ENCODE measurements at regions not wholly inside any gene's neighbourhood (a gene's known extent, or its start where the extent isn't known, plus 50 kb on each side); places are given as distances from the start of the nearest gene placed in this dataset.
"Not testable (repeated sequence)": the region's sequence is repeated elsewhere in the genome, so short reads cannot be mapped to it uniquely, and the experiment has no call there.

- Mint-ChIP-seq H3K4me3 (no peak overlapping the region), H3K36me3 (ENCODE audit: insufficient read depth) (no peaks in the 10 kb centered on the region), H3K27ac (no peak overlapping the region), H3K4me1 (ENCODE audit: low read depth in 2 of 2) (no peaks in the 10 kb centered on the region), H3K27me3 (peaks cover 24 to 39% of the 10 kb centered on the region in 2 donors), H3K9me3 (no peaks in the 10 kb centered on the region)
- ATAC-seq (replicated peaks) (no peak), DNase-seq (no peak)
These were observed 71.5 kb upstream of the SFSWAP start for GRCh38 chr12:131639270-131639940.

GRCh38 chr12:131640525-131640924, 70.4 kb upstream of the SFSWAP start:
- H3K27ac Mint-ChIP-seq: no peak overlapping the region
- ATAC-seq (replicated peaks): no peak
- no peaks in the 10 kb centered on the region for H3K4me1 Mint-ChIP-seq (ENCODE audit: low read depth in 2 of 2)
- DNase-seq: no peak
- peaks cover 14 to 31% of the 10 kb centered on the region in 2 donors for H3K27me3 Mint-ChIP-seq
- H3K9me3 Mint-ChIP-seq: no peaks in the 10 kb centered on the region
- H3K4me3 Mint-ChIP-seq: no peak overlapping the region
- H3K36me3 Mint-ChIP-seq (ENCODE audit: insufficient read depth): no peaks in the 10 kb centered on the region

DNA sequence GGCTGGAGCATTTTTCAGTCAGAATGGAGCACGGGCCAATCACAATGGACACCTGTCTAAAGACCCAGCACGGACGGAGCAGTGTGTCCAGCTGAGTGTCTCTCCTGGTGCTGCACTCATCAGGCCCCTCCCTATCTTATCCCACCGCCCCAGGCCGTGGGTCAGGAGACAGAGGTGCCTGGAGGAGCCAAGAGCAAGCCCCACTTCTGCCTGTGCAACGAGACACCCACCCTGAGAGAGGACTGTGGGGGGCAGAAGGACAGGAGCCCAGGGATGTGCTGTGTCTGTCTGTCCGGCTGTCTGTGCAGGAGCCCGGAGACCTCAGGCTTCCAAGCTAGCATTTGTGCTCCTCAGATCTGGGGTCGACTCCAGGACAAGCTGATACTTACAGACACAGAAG, 69.6 kb upstream of the SFSWAP start:
- Mint-ChIP-seq H3K9me3 (no peaks in the 10 kb centered on the region), H3K36me3 (ENCODE audit: insufficient read depth) (no peaks in the 10 kb centered on the region), H3K27me3 (peaks cover 7 to 23% of the 10 kb centered on the region in 2 donors), H3K4me3 (no peak overlapping the region), H3K27ac (no peak overlapping the region), H3K4me1 (ENCODE audit: low read depth in 2 of 2) (no peaks in the 10 kb centered on the region)
- no peak for ATAC-seq (replicated peaks)
- DNase-seq: no peak

GRCh38 chr12:131642101-131642540, 68.8 kb upstream of the SFSWAP start:
- ATAC-seq (replicated peaks) (no peak), DNase-seq (no peak)
- Mint-ChIP-seq H3K4me3 (no peak overlapping the region), H3K27me3 (peaks cover 7 to 21% of the 10 kb centered on the region in 2 donors), H3K36me3 (ENCODE audit: insufficient read depth) (no peaks in the 10 kb centered on the region), H3K27ac (no peak overlapping the region), H3K4me1 (ENCODE audit: low read depth in 2 of 2) (no peaks in the 10 kb centered on the region), H3K9me3 (no peaks in the 10 kb centered on the region)

GRCh38 chr12:131642771-131643170, 68.1 kb upstream of the SFSWAP start:
- ATAC-seq (replicated peaks) (no peak), DNase-seq (no peak)
- H3K27ac Mint-ChIP-seq: no peak overlapping the region
- no peaks in the 10 kb centered on the region for H3K36me3 Mint-ChIP-seq (ENCODE audit: insufficient read depth)
- peaks cover 7 to 24% of the 10 kb centered on the region in 2 donors for H3K27me3 Mint-ChIP-seq
- H3K4me3 Mint-ChIP-seq: no peak overlapping the region
- H3K4me1 Mint-ChIP-seq (ENCODE audit: low read depth in 2 of 2): no peaks in the 10 kb centered on the region
- no peaks in the 10 kb centered on the region for H3K9me3 Mint-ChIP-seq

DNA sequence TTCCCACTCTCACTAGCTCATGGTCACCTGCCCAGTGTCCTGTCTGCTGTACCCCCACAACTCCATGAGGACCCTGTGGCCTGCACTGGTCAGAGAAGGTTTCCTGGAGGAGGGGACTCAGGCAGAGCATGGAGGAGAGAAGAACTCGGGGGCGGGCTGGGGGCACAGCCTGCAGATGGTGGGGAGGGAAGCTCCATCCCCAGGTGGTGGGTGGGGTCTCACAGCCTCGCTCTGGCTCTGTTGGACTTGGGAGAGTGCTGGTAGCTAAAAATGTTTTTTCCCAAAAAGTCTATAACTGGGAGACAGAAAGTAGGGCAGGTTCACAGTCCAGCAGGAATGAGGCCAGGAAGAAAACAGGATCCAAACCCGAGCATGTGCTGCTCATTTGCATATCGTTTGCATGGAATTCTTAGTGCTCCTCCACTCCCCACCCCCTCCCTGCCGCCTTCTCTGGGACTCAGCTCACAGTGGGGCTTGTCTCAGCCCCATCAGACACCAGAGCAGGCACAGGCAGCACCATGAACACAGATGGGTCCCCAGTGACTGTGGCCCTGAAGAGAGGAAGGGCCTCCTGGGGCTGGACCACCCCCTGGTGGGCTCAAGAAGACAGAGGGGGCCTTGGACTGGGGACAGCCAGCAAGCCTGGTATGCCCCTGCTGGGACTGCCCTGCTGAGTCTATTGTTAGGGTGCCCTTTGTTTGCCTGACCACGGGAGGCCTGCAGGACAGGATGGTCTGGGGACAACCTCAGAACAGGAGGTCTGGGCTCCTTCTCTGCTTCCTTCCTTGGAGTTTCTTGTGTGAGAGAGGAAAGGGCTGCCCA, 67.0 kb upstream of the SFSWAP start:
- no peak for DNase-seq
- Mint-ChIP-seq H3K4me1 (ENCODE audit: low read depth in 2 of 2) (no peaks in the 10 kb centered on the region), H3K9me3 (no peaks in the 10 kb centered on the region), H3K27me3 (peaks cover 7 to 25% of the 10 kb centered on the region in 2 donors), H3K36me3 (ENCODE audit: insufficient read depth) (no peaks in the 10 kb centered on the region), H3K27ac (no peak overlapping the region), H3K4me3 (no peak overlapping the region)
- no peak for ATAC-seq (replicated peaks)

DNA sequence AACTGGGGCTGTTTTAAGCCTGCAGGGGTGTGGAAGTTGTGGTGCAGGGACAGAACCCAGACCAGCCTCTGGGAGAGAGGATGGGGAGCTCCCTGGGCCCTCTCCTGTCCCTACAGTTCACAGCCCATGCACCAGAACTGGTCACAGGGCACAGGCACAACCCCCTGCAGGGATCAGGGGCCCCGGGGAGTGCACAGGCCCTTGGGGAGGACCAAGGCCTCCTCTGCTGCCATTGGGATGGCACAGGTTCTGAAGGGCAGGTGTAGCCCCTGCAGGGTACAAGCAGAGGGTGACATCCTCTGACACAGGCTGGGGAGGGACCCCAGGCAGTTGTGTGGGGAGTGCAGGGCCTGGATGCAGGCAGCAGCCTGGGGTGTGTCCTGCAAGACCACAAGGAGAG, 66.4 kb upstream of the SFSWAP start:
- no peak overlapping the region for H3K4me3 Mint-ChIP-seq
- peaks cover 7 to 28% of the 10 kb centered on the region in 2 donors for H3K27me3 Mint-ChIP-seq
- no peaks in the 10 kb centered on the region for H3K9me3 Mint-ChIP-seq
- H3K4me1 Mint-ChIP-seq (ENCODE audit: low read depth in 2 of 2): no peaks in the 10 kb centered on the region
- no peak overlapping the region for H3K27ac Mint-ChIP-seq
- H3K36me3 Mint-ChIP-seq (ENCODE audit: insufficient read depth): no peaks in the 10 kb centered on the region
- ATAC-seq (replicated peaks) (no peak), DNase-seq (no peak)

DNA sequence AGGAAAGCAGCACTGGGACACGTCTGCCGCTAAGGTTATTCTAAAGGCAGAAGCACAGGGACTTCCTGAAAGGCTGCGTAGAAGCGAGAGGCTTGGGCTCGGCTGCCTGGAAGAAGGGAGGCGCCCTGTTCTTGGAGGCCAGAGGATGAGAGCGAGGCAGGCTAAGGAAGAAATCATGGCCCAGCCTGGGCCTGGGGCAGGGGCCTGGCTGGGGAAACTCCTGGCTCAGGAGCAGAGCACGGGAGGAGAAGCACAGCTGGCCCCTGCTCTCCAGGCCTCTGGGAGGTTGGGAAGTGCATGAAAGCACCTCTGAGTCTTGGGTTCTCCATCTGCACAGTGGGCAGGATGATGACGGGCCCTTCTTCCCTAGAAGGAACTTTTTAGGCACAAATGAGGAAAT, 66.0 kb upstream of the SFSWAP start:
- not testable (repeated sequence) for H3K9me3 Mint-ChIP-seq; H3K4me3 Mint-ChIP-seq; H3K36me3 Mint-ChIP-seq (ENCODE audit: insufficient read depth); DNase-seq; H3K4me1 Mint-ChIP-seq (ENCODE audit: low read depth in 2 of 2); H3K27ac Mint-ChIP-seq; ATAC-seq (replicated peaks)
- H3K27me3 Mint-ChIP-seq: peaks cover 7 to 32% of the 10 kb centered on the region in 2 donors

- DNase-seq; ATAC-seq (replicated peaks); H3K27ac Mint-ChIP-seq; H3K36me3 Mint-ChIP-seq (ENCODE audit: insufficient read depth); H3K4me3 Mint-ChIP-seq; H3K4me1 Mint-ChIP-seq (ENCODE audit: low read depth in 2 of 2); H3K9me3 Mint-ChIP-seq: not testable (repeated sequence)
- H3K27me3 Mint-ChIP-seq: peaks cover 7 to 37% of the 10 kb centered on the region in 2 donors
These were observed 65.3 kb upstream of the SFSWAP start for GRCh38 chr12:131645557-131645956.

DNA sequence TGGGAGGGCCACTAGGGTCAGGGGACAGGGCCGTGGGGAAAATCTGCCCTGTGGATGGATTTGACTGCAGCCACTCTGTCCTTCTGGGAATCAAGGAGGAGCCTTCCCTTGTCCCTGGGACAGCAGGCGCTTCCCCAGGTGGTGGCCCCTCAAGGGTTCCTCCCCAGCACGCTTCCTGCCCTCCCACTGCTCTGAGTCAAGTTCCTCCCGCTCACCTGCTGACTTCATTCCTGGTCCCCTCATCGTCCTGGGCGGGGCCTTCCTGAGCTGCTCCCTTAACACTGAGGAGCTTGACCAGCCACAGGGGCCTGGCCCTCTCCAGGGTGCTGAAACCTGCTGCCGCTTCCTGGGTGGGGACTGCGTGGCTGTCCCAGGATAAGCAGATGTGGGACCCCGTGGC, 64.4 kb upstream of the SFSWAP start:
- H3K4me3 Mint-ChIP-seq: not testable (repeated sequence)

GRCh38 chr12:131647667-131648066, 63.2 kb upstream of the SFSWAP start:
- H3K4me1 Mint-ChIP-seq (ENCODE audit: low read depth in 2 of 2): peaks cover 0 to 2% of the 10 kb centered on the region in 2 donors
- H3K27ac Mint-ChIP-seq: no peak overlapping the region
- no peaks in the 10 kb centered on the region for H3K9me3 Mint-ChIP-seq
- H3K4me3 Mint-ChIP-seq: no peak overlapping the region
- DNase-seq (no peak), ATAC-seq (replicated peaks) (no peak)
- H3K36me3 Mint-ChIP-seq (ENCODE audit: insufficient read depth): no peaks in the 10 kb centered on the region
- H3K27me3 Mint-ChIP-seq: peaks cover 7 to 54% of the 10 kb centered on the region in 2 donors

More for the DNA sequence above, 64.4 kb upstream of the SFSWAP start:
- not testable (repeated sequence) for DNase-seq; H3K27ac Mint-ChIP-seq; H3K36me3 Mint-ChIP-seq (ENCODE audit: insufficient read depth); H3K4me1 Mint-ChIP-seq (ENCODE audit: low read depth in 2 of 2); ATAC-seq (replicated peaks); H3K9me3 Mint-ChIP-seq
- H3K27me3 Mint-ChIP-seq: peaks cover 7 to 46% of the 10 kb centered on the region in 2 donors

- not testable (repeated sequence) for H3K27ac Mint-ChIP-seq; H3K36me3 Mint-ChIP-seq (ENCODE audit: insufficient read depth); H3K4me1 Mint-ChIP-seq (ENCODE audit: low read depth in 2 of 2); H3K4me3 Mint-ChIP-seq; DNase-seq; ATAC-seq (replicated peaks); H3K9me3 Mint-ChIP-seq
- H3K27me3 Mint-ChIP-seq: peaks cover 7 to 35% of the 10 kb centered on the region in 2 donors
These were observed 55.3 kb upstream of the SFSWAP start for GRCh38 chr12:131655469-131656174.

DNA sequence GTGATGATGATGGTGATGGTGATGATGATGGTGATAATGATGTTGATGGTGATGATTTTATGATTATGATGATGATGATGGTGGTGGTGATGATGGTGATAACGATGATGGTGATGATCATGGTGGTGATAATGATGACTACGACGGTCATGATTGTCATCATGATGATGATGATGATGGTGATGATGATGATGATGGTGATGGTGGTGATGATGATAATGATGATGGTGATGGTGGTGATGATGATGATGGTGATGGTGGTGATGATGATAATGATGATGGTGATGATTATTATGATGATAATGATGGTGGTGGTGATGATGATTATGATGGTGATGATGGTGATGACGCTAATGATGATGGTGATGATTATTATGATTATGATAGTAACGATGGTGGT, 54.1 kb upstream of the SFSWAP start:
- DNase-seq; H3K4me1 Mint-ChIP-seq (ENCODE audit: low read depth in 2 of 2); H3K36me3 Mint-ChIP-seq (ENCODE audit: insufficient read depth); H3K4me3 Mint-ChIP-seq; H3K9me3 Mint-ChIP-seq; ATAC-seq (replicated peaks); H3K27ac Mint-ChIP-seq: not testable (repeated sequence)
- H3K27me3 Mint-ChIP-seq: peaks cover 7 to 23% of the 10 kb centered on the region in 2 donors

Data from effector memory CD8-positive, alpha-beta T cell (primary cell).